MM.1S (cell line): ENCODE measurements at regions not wholly inside any gene's neighbourhood (a gene's known extent, or its start where the extent isn't known, plus 50 kb on each side); places are given as distances from the start of the nearest gene placed in this dataset.

Source experiments
- DNase-seq: peaks from one replicate; pipeline ENCODE4 v3.0.0-alpha.2; 2015
- H2AFZ ChIP-seq: fragments of 300-600 bp; sonication (generic); 2 replicates; pipeline ENCODE4 v1.6.0; 2016; ENCODE audit warnings: antibody characterized with exemption, low read length
- H3F3A ChIP-seq: fragments of 300-600 bp; sonication (generic); 2 replicates; pipeline ENCODE4 v1.6.1; 2016; ENCODE audit warnings: mild to moderate bottlenecking, antibody characterized with exemption, low read length, moderate library complexity, mixed read lengths; ENCODE audit not compliant: insufficient read depth
- H3K27ac ChIP-seq: fragments of 300-600 bp; sonication (generic); 2 replicates; pipeline ENCODE4 v1.5.1; 2016; ENCODE audit warnings: mild to moderate bottlenecking, low read length
- H3K27me3 ChIP-seq: fragments of 300-600 bp; sonication (generic); replicated peaks from 2 replicates; pipeline ENCODE4 v1.6.0; 2016; ENCODE audit warnings: low read length; ENCODE audit not compliant: insufficient read depth
- H3K36me3 ChIP-seq: fragments of 300-600 bp; sonication (generic); replicated peaks from 2 replicates; pipeline ENCODE4 v1.6.1; 2016; ENCODE audit warnings: mild to moderate bottlenecking, low read length, mixed read lengths; ENCODE audit not compliant: insufficient read depth
- H3K4me1 ChIP-seq: fragments of 300-600 bp; sonication (generic); 2 replicates; pipeline ENCODE4 v1.6.1; 2016; ENCODE audit warnings: low read length, mixed read lengths
- H3K4me2 ChIP-seq: fragments of 300-600 bp; sonication (generic); 2 replicates; pipeline ENCODE4 v1.6.0; 2016; ENCODE audit warnings: low read depth, low read length
- H3K4me3 ChIP-seq: fragments of 300-600 bp; sonication (generic); 2 replicates; pipeline ENCODE4 v1.5.1; 2016; ENCODE audit warnings: low read length, mixed read lengths
- H3K79me2 ChIP-seq: fragments of 300-600 bp; sonication (generic); 2 replicates; pipeline ENCODE4 v1.6.1; 2016; ENCODE audit warnings: mixed run types, low read length, mixed read lengths
- H3K9ac ChIP-seq: fragments of 300-600 bp; sonication (generic); 2 replicates; pipeline ENCODE4 v1.6.1; 2016; ENCODE audit warnings: low read length, mixed read lengths
- H3K9me2 ChIP-seq: fragments of 300-600 bp; sonication (generic); replicated peaks from 2 replicates; pipeline ENCODE4 v1.6.1; 2016; ENCODE audit warnings: mild to moderate bottlenecking, low read length, mixed read lengths; ENCODE audit not compliant: insufficient read depth
- H3K9me3 ChIP-seq: fragments of 300-600 bp; sonication (generic); replicated peaks from 2 replicates; pipeline ENCODE4 v1.6.1; 2016; ENCODE audit warnings: mild to moderate bottlenecking, low read length, mixed read lengths; ENCODE audit not compliant: insufficient read depth
- H4K20me1 ChIP-seq: fragments of 300-600 bp; sonication (generic); 2 replicates; pipeline ENCODE4 v1.6.1; 2016; ENCODE audit warnings: mild to moderate bottlenecking, low read length, moderate library complexity, mixed read lengths; ENCODE audit not compliant: insufficient read depth
- EZH2 ChIP-seq: fragments of 300-600 bp; sonication (generic); optimal IDR thresholded peaks from 2 replicates; pipeline ENCODE3; 2017; ENCODE audit warnings: low read depth, mild to moderate bottlenecking, antibody characterized with exemption, low read length, mixed read lengths
- EZH2phosphoT487 ChIP-seq: fragments of 300-600 bp; sonication (generic); IDR thresholded peaks from 2 replicates; pipeline ENCODE4 v1.6.1; 2018; ENCODE audit warnings: antibody characterized with exemption, low read length
- TF ChIP-seq, protein P1 (sequence below): fragments of 300-600 bp; sonication (generic); IDR thresholded peaks from 2 replicates; pipeline ENCODE4 v1.5.1; 2016; ENCODE audit warnings: antibody characterized with exemption, low read length, mixed read lengths

DNA sequence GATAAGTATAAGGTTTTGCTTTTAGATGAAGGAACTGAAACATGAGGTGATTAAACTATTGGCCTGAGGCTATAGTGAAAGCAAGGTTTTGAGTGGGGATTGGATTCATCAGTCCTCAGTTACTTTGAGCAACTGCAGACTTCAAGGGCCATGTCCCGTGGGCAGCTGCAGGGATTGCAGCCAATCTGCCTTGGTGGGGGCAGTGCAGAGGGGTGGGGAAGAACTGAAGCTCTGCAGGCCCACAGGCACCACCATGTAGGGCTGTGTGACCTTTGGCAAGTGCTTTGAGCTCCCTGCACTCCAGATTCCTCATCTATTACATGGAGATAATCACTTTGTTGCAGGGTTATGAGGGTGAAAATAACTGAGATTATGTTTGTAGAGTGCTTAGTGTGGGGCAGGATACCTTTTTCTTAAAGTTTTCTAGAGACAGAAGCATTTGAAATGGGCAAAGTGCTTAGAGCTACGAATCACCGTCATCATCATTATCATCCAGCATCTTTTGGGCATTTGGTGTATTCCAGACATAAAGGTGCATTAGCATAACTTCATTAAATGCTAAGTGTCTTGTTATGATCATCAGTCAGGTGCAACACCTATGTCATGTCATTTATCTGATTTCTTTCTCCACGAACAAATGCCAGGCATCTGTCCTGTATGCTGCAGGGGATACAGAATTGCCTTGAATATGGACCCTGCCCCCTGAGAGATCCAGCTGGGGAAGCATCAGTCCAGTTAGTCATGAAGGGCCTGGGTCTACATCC lies 72.1 kb upstream of the TENM4 start:
- TF ChIP-seq EZH2phosphoT487 (no peak), EZH2 (no peak)
- TF ChIP-seq, protein P1, sequence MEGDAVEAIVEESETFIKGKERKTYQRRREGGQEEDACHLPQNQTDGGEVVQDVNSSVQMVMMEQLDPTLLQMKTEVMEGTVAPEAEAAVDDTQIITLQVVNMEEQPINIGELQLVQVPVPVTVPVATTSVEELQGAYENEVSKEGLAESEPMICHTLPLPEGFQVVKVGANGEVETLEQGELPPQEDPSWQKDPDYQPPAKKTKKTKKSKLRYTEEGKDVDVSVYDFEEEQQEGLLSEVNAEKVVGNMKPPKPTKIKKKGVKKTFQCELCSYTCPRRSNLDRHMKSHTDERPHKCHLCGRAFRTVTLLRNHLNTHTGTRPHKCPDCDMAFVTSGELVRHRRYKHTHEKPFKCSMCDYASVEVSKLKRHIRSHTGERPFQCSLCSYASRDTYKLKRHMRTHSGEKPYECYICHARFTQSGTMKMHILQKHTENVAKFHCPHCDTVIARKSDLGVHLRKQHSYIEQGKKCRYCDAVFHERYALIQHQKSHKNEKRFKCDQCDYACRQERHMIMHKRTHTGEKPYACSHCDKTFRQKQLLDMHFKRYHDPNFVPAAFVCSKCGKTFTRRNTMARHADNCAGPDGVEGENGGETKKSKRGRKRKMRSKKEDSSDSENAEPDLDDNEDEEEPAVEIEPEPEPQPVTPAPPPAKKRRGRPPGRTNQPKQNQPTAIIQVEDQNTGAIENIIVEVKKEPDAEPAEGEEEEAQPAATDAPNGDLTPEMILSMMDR: no peak
- no peak overlapping the region for H3K9ac ChIP-seq
- no peak for DNase-seq
- H3K4me2 ChIP-seq: no peak overlapping the region
- no peaks in the 10 kb centered on the region for H3K9me2 ChIP-seq
- no peaks in the 10 kb centered on the region for H3K4me1 ChIP-seq
- H3K27me3 ChIP-seq: no peaks in the 10 kb centered on the region
- H3K79me2 ChIP-seq: no peaks in the 10 kb centered on the region
- no peak overlapping the region for H3K27ac ChIP-seq
- H3F3A ChIP-seq: no peaks in the 10 kb centered on the region
- no peaks in the 10 kb centered on the region for H4K20me1 ChIP-seq
- no peak overlapping the region for H2AFZ ChIP-seq
- H3K4me3 ChIP-seq: no peak overlapping the region
- no peaks in the 10 kb centered on the region for H3K9me3 ChIP-seq
- no peaks in the 10 kb centered on the region for H3K36me3 ChIP-seq

DNA sequence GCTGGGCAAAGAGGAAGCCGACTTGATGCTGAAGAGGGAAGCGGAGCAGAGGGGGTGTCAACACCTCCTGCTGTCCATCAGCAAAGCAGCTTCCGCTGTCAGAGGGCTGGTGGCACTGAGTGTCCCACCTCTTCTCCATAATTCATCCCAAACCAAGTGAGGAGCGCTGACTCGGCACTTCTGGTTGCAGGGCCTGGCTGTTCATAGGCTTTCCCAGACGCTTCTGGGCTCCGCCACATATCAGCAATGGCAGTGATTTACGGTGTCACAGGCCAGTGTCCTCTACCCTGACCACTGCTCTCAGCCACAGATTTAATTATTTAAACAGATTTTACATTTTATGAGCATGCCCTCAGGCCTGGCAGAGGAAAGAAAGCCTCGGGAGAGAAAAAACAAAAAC lies 70.1 kb upstream of the TENM4 start:
- Histone ChIP-seq H3K79me2 (no peaks in the 10 kb centered on the region), H4K20me1 (no peaks in the 10 kb centered on the region), H3K27ac (no peak overlapping the region), H3K4me3 (no peak overlapping the region), H3F3A (no peaks in the 10 kb centered on the region), H3K9me3 (no peaks in the 10 kb centered on the region), H3K36me3 (no peaks in the 10 kb centered on the region), H3K9ac (no peak overlapping the region), H3K27me3 (no peaks in the 10 kb centered on the region), H2AFZ (no peak overlapping the region), H3K9me2 (no peaks in the 10 kb centered on the region), H3K4me1 (no peaks in the 10 kb centered on the region), H3K4me2 (no peak overlapping the region)
- no peak for TF ChIP-seq EZH2phosphoT487
- no peak for TF ChIP-seq EZH2
- no peak for DNase-seq

DNA sequence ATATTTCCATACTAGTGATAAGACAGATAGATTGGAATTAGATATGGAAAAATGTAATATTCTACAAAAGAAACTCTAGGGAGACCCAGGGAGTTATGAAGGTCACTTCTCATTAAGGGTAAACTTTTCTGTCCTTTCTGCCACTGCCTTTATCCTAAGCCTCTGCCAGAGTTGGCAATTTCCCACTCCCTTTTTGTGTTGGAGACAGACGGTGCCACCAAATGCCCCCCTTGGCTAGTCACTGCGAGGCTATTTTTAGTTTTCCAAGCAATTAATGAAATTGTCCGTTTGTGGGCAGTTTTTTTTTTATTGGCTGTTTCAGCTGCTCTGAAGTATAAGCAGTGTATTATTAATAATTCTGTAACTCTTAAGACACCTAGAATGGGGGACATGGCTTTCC lies 67.6 kb upstream of the TENM4 start:
- Histone ChIP-seq H3K9ac (no peak overlapping the region), H3K9me2 (no peaks in the 10 kb centered on the region), H3K4me1 (no peaks in the 10 kb centered on the region), H3K4me2 (no peak overlapping the region), H4K20me1 (no peaks in the 10 kb centered on the region), H3K4me3 (no peak overlapping the region), H3K27ac (no peak overlapping the region), H3K27me3 (no peaks in the 10 kb centered on the region), H3F3A (no peaks in the 10 kb centered on the region), H3K79me2 (no peaks in the 10 kb centered on the region), H2AFZ (no peak overlapping the region), H3K36me3 (no peaks in the 10 kb centered on the region), H3K9me3 (no peaks in the 10 kb centered on the region)
- TF ChIP-seq EZH2 (no peak), EZH2phosphoT487 (no peak)
- TF ChIP-seq, protein P1: no peak
- DNase-seq: no peak

DNA sequence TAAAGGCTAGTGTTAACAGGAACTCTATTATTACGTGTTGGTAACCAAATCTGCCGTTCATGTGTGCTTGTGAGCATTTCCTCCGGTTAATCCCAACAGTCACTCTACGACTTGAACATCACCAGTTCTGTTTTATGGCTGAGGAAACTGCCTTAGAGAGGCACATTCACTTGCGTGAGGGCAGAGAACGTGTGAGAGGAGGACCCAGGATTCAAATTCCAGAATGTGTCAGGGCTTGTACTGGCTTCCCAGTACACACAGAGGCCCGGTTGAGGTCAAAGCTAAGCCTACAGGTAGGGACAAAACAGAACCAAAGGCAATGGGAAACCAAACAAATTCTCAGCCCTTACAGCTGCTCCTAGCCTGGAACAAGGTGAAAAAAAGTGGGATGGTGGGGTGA lies 66.9 kb upstream of the TENM4 start:
- Histone ChIP-seq H3K27me3 (no peaks in the 10 kb centered on the region), H4K20me1 (no peaks in the 10 kb centered on the region), H3F3A (no peaks in the 10 kb centered on the region), H2AFZ (no peak overlapping the region), H3K79me2 (no peaks in the 10 kb centered on the region), H3K9me3 (no peaks in the 10 kb centered on the region), H3K4me1 (no peaks in the 10 kb centered on the region), H3K4me3 (no peak overlapping the region), H3K4me2 (no peak overlapping the region), H3K36me3 (no peaks in the 10 kb centered on the region), H3K27ac (no peak overlapping the region), H3K9ac (no peak overlapping the region), H3K9me2 (no peaks in the 10 kb centered on the region)
- TF ChIP-seq, protein P1: no peak
- no peak for TF ChIP-seq EZH2
- no peak for TF ChIP-seq EZH2phosphoT487
- DNase-seq: no peak
